GM23248 (cell line): ENCODE measurements at regions not wholly inside any gene's neighbourhood (a gene's known extent, or its start where the extent isn't known, plus 50 kb on each side); places are given as distances from the start of the nearest gene placed in this dataset.

ENCODE experiments used
- DNase-seq: peaks from one replicate; pipeline ENCODE4 v3.0.0-alpha.2; 2015
- H2AFZ ChIP-seq: fragments of 200-600 bp; sonication (generic); 2 replicates; pipeline ENCODE4 v1.6.1; 2016; ENCODE audit warnings: antibody characterized with exemption
- H3F3A ChIP-seq: fragments of 200-600 bp; sonication (generic); 2 replicates; pipeline ENCODE4 v1.6.1; 2016; ENCODE audit warnings: mild to moderate bottlenecking, antibody characterized with exemption, mixed run types; ENCODE audit not compliant: insufficient read depth
- H3K27ac ChIP-seq: fragments of 200-600 bp; sonication (generic); 2 replicates; pipeline ENCODE4 v1.5.1; 2016; ENCODE audit warnings: mild to moderate bottlenecking
- H3K27me3 ChIP-seq: fragments of 200-600 bp; sonication (generic); replicated peaks from 2 replicates; pipeline ENCODE4 v1.6.1; 2016; ENCODE audit warnings: mild to moderate bottlenecking; ENCODE audit not compliant: insufficient read depth
- H3K36me3 ChIP-seq: fragments of 200-600 bp; sonication (generic); 2 replicates; pipeline ENCODE4 v1.6.1; 2016; ENCODE audit warnings: low read depth, mild to moderate bottlenecking
- H3K4me1 ChIP-seq: fragments of 200-600 bp; sonication (generic); 2 replicates; pipeline ENCODE4 v1.6.1; 2016; ENCODE audit warnings: mild to moderate bottlenecking; ENCODE audit not compliant: insufficient read depth
- H3K4me2 ChIP-seq: fragments of 200-600 bp; sonication (generic); one replicate; pipeline ENCODE4 v1.6.1; 2016; ENCODE audit warnings: mild to moderate bottlenecking; ENCODE audit not compliant: unreplicated experiment
- H3K4me3 ChIP-seq: fragments of 200-600 bp; sonication (generic); 2 replicates; pipeline ENCODE4 v1.5.1; 2016; ENCODE audit warnings: mild to moderate bottlenecking
- H3K79me2 ChIP-seq: fragments of 200-600 bp; sonication (generic); 2 replicates; pipeline ENCODE4 v1.6.1; 2016; ENCODE audit warnings: mild to moderate bottlenecking; ENCODE audit not compliant: insufficient read depth
- H3K9ac ChIP-seq: fragments of 200-600 bp; sonication (generic); 2 replicates; pipeline ENCODE4 v1.6.1; 2016; ENCODE audit warnings: mild to moderate bottlenecking
- H3K9me2 ChIP-seq: fragments of 200-600 bp; sonication (generic); 2 replicates; pipeline ENCODE4 v1.6.1; 2016; ENCODE audit warnings: mixed run types, mild to moderate bottlenecking, moderate library complexity; ENCODE audit not compliant: insufficient read depth
- H3K9me3 ChIP-seq: fragments of 200-600 bp; sonication (generic); one replicate; pipeline ENCODE4 v1.6.1; 2017; ENCODE audit warnings: low read depth
- H4K20me1 ChIP-seq: fragments of 200-600 bp; sonication (generic); 2 replicates; pipeline ENCODE4 v1.6.0; 2016; ENCODE audit not compliant: insufficient read depth
- EZH2 ChIP-seq: fragments of 200-600 bp; sonication (generic); IDR thresholded peaks from 2 replicates; pipeline ENCODE4 v1.6.1; 2018; ENCODE audit warnings: antibody characterized with exemption, mild to moderate bottlenecking; ENCODE audit not compliant: insufficient read depth, poor library complexity, severe bottlenecking
- EZH2phosphoT487 ChIP-seq: fragments of 200-600 bp; sonication (generic); IDR thresholded peaks from 2 replicates; pipeline ENCODE4 v1.6.1; 2018; ENCODE audit warnings: antibody characterized with exemption, moderate library complexity, mild to moderate bottlenecking, low read depth; ENCODE audit not compliant: insufficient read depth
- WGBS, 2 experiments: methylation state at CpG; one replicate each; pipeline ENCODE4 v1.1.6; 2015 to 2017; ENCODE audit warnings: low lambda C conversion rate in 2 of 2, low coverage in 1 of 2; ENCODE audit errors: missing lambda C conversion rate in 2 of 2; 5-methylcytosine and 5-hydroxymethylcytosine counted together
- in situ Hi-C: fragments of 300-500 bp; cut with MboI; formaldehyde crosslinking; loops from 2 replicates; pipeline ENCODE4 v1.15.0; 2020

GRCh38 chr7:20535541-20535940, 79.9 kb upstream of the ABCB5 start:
- Histone ChIP-seq H3K4me3 (no peak overlapping the region), H3K4me1 (no peaks in the 10 kb centered on the region), H3K9ac (no peak overlapping the region), H3K27ac (no peak overlapping the region), H3K36me3 (no peaks in the 10 kb centered on the region), H3F3A (no peaks in the 10 kb centered on the region), H3K79me2 (no peaks in the 10 kb centered on the region), H3K4me2 (no peak overlapping the region), H4K20me1 (no peaks in the 10 kb centered on the region), H3K9me3 (no peaks in the 10 kb centered on the region), H3K9me2 (no peaks in the 10 kb centered on the region), H2AFZ (no peak overlapping the region), H3K27me3 (no peaks in the 10 kb centered on the region)
- DNase-seq, result no peak
- no peak for TF ChIP-seq EZH2phosphoT487
- TF ChIP-seq EZH2, result no peak
- WGBS, 2 experiments, result 36 to 44% methylated on average over 3 of the region's 3 CpGs
- in situ Hi-C loops, result no loop called here

- in situ Hi-C loops, result no loop called here
- H2AFZ ChIP-seq, result no peak overlapping the region
- H3K27me3 ChIP-seq, result no peaks in the 10 kb centered on the region
- TF ChIP-seq EZH2phosphoT487 (no peak), EZH2 (no peak)
- H3K4me1 ChIP-seq, result no peaks in the 10 kb centered on the region
- H3F3A ChIP-seq, result no peaks in the 10 kb centered on the region
- H3K36me3 ChIP-seq, result no peaks in the 10 kb centered on the region
- no peaks in the 10 kb centered on the region for H3K9me3 ChIP-seq
- no peak overlapping the region for H3K4me3 ChIP-seq
- 88 to 91% methylated on average over 4 of the region's 4 CpGs for WGBS, 2 experiments
- no peaks in the 10 kb centered on the region for H3K79me2 ChIP-seq
- DNase-seq, result peak; percentile 24
- no peaks in the 10 kb centered on the region for H4K20me1 ChIP-seq
- no peak overlapping the region for H3K9ac ChIP-seq
- no peak overlapping the region for H3K4me2 ChIP-seq
- H3K9me2 ChIP-seq, result no peaks in the 10 kb centered on the region
- H3K27ac ChIP-seq, result no peak overlapping the region
Measured at GRCh38 chr7:20539201-20539600, 76.3 kb upstream of the ABCB5 start.

- Histone ChIP-seq H3K4me2 (no peak overlapping the region), H3K4me3 (no peak overlapping the region), H3K79me2 (no peaks in the 10 kb centered on the region), H3K27me3 (no peaks in the 10 kb centered on the region), H3K9me3 (no peaks in the 10 kb centered on the region), H3K4me1 (no peaks in the 10 kb centered on the region), H3K36me3 (no peaks in the 10 kb centered on the region), H2AFZ (no peak overlapping the region), H3F3A (no peaks in the 10 kb centered on the region), H3K9me2 (no peaks in the 10 kb centered on the region), H3K9ac (no peak overlapping the region), H3K27ac (no peak overlapping the region), H4K20me1 (no peaks in the 10 kb centered on the region)
- WGBS, 2 experiments, result 53 to 56% methylated on average over 6 of the region's 6 CpGs
- in situ Hi-C loops, result no loop called here
- no peak for TF ChIP-seq EZH2phosphoT487
- no peak for TF ChIP-seq EZH2
- no peak for DNase-seq
Measured at GRCh38 chr7:20541608-20542349, 73.7 kb upstream of the ABCB5 start.

- Histone ChIP-seq H3K9me3 (no peaks in the 10 kb centered on the region), H2AFZ (no peak overlapping the region), H3K27me3 (no peaks in the 10 kb centered on the region), H3K9me2 (no peaks in the 10 kb centered on the region), H3K36me3 (no peaks in the 10 kb centered on the region), H3K9ac (no peak overlapping the region), H4K20me1 (no peaks in the 10 kb centered on the region), H3K4me2 (no peak overlapping the region), H3K4me3 (no peak overlapping the region), H3K4me1 (no peaks in the 10 kb centered on the region), H3K27ac (no peak overlapping the region), H3F3A (no peaks in the 10 kb centered on the region), H3K79me2 (no peaks in the 10 kb centered on the region)
- in situ Hi-C loops, result no loop called here
- 3% methylated on average over 1 of the region's 1 CpG for WGBS, 2 experiments
- peak; percentile 83 for DNase-seq
- TF ChIP-seq EZH2 (no peak), EZH2phosphoT487 (no peak)
Measured at GRCh38 chr7:20542594-20542993, 72.9 kb upstream of the ABCB5 start.
